ENCODE measurements at regions not wholly inside any gene's neighbourhood (a gene's known extent, or its start where the extent isn't known, plus 50 kb on each side); places are given as distances from the start of the nearest gene placed in this dataset.

- no peaks in the 10 kb centered on the region for H3K79me2 ChIP-seq (ENCODE audit: control insufficient read depth in 1 of 2, insufficient read depth in 2 of 2, low read length in 2 of 2)
- H3K27me3 ChIP-seq (replicated peaks in 1 of 4; ENCODE audit: control insufficient read depth in 3 of 4, extremely low read depth in 1 of 4, insufficient read depth in 3 of 4, low read length in 3 of 4) = no peaks in the 10 kb centered on the region
- no peak overlapping the region for H4K5ac ChIP-seq (ENCODE audit: insufficient read length, low read depth, low read length)
- no peaks in the 10 kb centered on the region for H3K36me3 ChIP-seq (ENCODE audit: control insufficient read depth in 2 of 4, insufficient read depth in 4 of 4, low read length in 3 of 4)
- FAIRE-seq (no peak), DNase-seq (ENCODE audit: low read depth in 1 of 2, low spot score in 2 of 2) (no peak)
- no peaks in the 10 kb centered on the region for H3K4me1 ChIP-seq (replicated peaks in 1 of 4; ENCODE audit: control insufficient read depth in 3 of 4, insufficient read depth in 4 of 4, low read length in 3 of 4)
- H3K23me2 ChIP-seq (ENCODE audit: low read depth, low read length) = no peaks in the 10 kb centered on the region; the same call in 1 of the 2 replicates
- no peak overlapping the region for H2BK20ac ChIP-seq (ENCODE audit: low read length)
- no peak overlapping the region for H4K91ac ChIP-seq (replicated peaks; ENCODE audit: insufficient read length, low read length)
- H3K4ac ChIP-seq (replicated peaks; ENCODE audit: insufficient read length, low read depth, low read length) = no peak overlapping the region
- no peak overlapping the region for H3K23ac ChIP-seq (ENCODE audit: insufficient read length)
- no peak overlapping the region for H2BK15ac ChIP-seq (ENCODE audit: low read length)
- H3K79me1 ChIP-seq (ENCODE audit: low read depth, low read length) = no peaks in the 10 kb centered on the region
- H4K20me1 ChIP-seq (replicated peaks in 1 of 2; ENCODE audit: control insufficient read depth in 1 of 2, insufficient read depth in 2 of 2, low read length in 2 of 2) = no peaks in the 10 kb centered on the region
- H3K4me3 ChIP-seq (ENCODE audit: extremely low read depth in 1 of 4, insufficient read depth in 2 of 4, low read depth in 3 of 4, low read length in 4 of 4) = no peak overlapping the region
- POLR2A ChIA-PET (ENCODE audit: partially characterized antibody) = no interaction called here
- H2BK12ac ChIP-seq (ENCODE audit: low read depth, low read length) = no peak overlapping the region
- H3K9ac ChIP-seq (replicated peaks in 1 of 4; ENCODE audit: extremely low read depth in 1 of 4, low read depth in 3 of 4, low read length in 3 of 4) = no peak overlapping the region
- H3K27ac ChIP-seq (ENCODE audit: low read depth, low read length) = no peak overlapping the region
- H2AK5ac ChIP-seq (ENCODE audit: low read depth, low read length) = no peak overlapping the region
- no peak overlapping the region for H2AFZ ChIP-seq (ENCODE audit: low read length)
- H3K56ac ChIP-seq (replicated peaks; ENCODE audit: insufficient read length, low read depth, low read length) = no peak overlapping the region
- no peak overlapping the region for H3K18ac ChIP-seq (ENCODE audit: extremely low read depth, low read length)
- H3K9me3 ChIP-seq (ENCODE audit: insufficient read depth in 2 of 2, low read depth in 1 of 2, low read length in 1 of 2) = no peaks in the 10 kb centered on the region
- no peak overlapping the region for H4K8ac ChIP-seq (ENCODE audit: extremely low read depth, insufficient read depth, low read length)
- CTCF ChIA-PET (ENCODE audit: partially characterized antibody) = interaction anchor here (1.3 kb wide), 1 partner anchor 20 kb away, joined by 4 read pairs; no protein-coding TSS in a partner anchor
- H2BK120ac ChIP-seq (replicated peaks; ENCODE audit: low read depth, low read length) = no peak overlapping the region
- 85% methylated on average over 4 of the region's 4 CpGs; no CpG with 5 or more reads in 1 of the 2 experiments for WGBS, 2 experiments (ENCODE audit: extremely low coverage in 1 of 2, insufficient coverage in 1 of 2, insufficient read length in 1 of 2, insufficient replicate concordance in 2 of 2, low coverage in 1 of 2, low lambda C conversion rate in 2 of 2, missing lambda C conversion rate in 1 of 2)
- H3K4me2 ChIP-seq (ENCODE audit: insufficient read depth in 1 of 2, low read depth in 2 of 2, low read length in 2 of 2) = no peak overlapping the region
- no peak overlapping the region for H3K14ac ChIP-seq (ENCODE audit: insufficient read length)
- H2BK5ac ChIP-seq (ENCODE audit: low read depth, low read length) = no peak overlapping the region
- TF ChIP-seq SP1 (IDR thresholded peaks at IDR 0.05; ENCODE audit: low read depth, low read length) (no peak), PHF8 (conservative IDR thresholded peaks at IDR 0.05; ENCODE audit: low read depth, low read length) (no peak), CEBPB (IDR thresholded peaks at IDR 0.05; ENCODE audit: low read depth, low read length) (no peak), RAD21 (IDR thresholded peaks at IDR 0.05 in 1 of 2, conservative IDR thresholded peaks at IDR 0.05 in 1 of 2; ENCODE audit: low read depth in 2 of 2, low read length in 2 of 2) (no peak), SIRT6 (IDR thresholded peaks at IDR 0.05; ENCODE audit: low read length) (no peak), BCL11A (IDR thresholded peaks at IDR 0.05; ENCODE audit: low read depth in 2 of 2, low read length in 2 of 2) (no peak), SRF (IDR thresholded peaks at IDR 0.05; ENCODE audit: low read depth, low read length) (no peak), ZNF274 (IDR thresholded peaks at IDR 0.05; ENCODE audit: borderline replicate concordance, extremely low read depth, low read length) (no peak), BRCA1 (IDR thresholded peaks at IDR 0.05; ENCODE audit: low read depth, low read length) (no peak), JUN (IDR thresholded peaks at IDR 0.05; ENCODE audit: low read depth, low read length) (no peak), EZH2 (IDR thresholded peaks at IDR 0.05; ENCODE audit: low read depth, low read length, severe bottlenecking) (no peak), HDAC2 (IDR thresholded peaks at IDR 0.05; ENCODE audit: borderline replicate concordance in 1 of 2, low read depth in 2 of 2, low read length in 2 of 2) (no peak), MAFK (IDR thresholded peaks at IDR 0.05; ENCODE audit: low read depth, low read length) (no peak)
Observed at GRCh38 chr18:51498085-51498855, 300.8 kb upstream of the MEX3C start.
